Midbrain (tissue), 1 donor: ENCODE measurements at regions not wholly inside any gene's neighbourhood (a gene's known extent, or its start where the extent isn't known, plus 50 kb on each side); places are given as distances from the start of the nearest gene placed in this dataset.

Experiments
- DNase-seq: peaks from one replicate; lab custom pipeline; 2025; lab: John Stamatoyannopoulos, UW

GRCh38 chr5:126301056-126301455, 122.2 kb upstream of the GRAMD2B start:
- DNase-seq = no peak

GRCh38 chr5:126309860-126310259, 113.3 kb upstream of the GRAMD2B start:
- DNase-seq = no peak

DNA sequence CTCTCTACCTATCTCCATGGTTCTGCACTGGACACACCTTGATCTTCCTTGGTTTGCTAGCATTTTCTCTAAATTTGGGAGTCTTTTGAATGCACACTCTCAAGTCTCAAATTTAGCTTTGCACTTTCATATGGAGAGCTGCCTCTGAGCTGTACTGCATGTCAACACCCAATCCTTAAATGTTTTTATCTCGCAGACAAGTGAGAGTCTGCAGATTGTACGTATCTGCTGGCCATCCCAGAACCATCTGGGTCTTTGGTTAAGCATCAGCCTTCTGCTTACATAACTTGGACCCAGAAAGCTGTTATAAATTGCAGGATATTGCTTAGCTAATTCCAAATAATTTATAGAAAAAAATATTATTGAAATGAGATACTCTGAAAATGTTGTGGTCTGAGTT, 111.4 kb upstream of the GRAMD2B start:
- no peak for DNase-seq

- DNase-seq = no peak
These were observed 107.9 kb upstream of the GRAMD2B start for GRCh38 chr5:126315341-126315740.

DNA sequence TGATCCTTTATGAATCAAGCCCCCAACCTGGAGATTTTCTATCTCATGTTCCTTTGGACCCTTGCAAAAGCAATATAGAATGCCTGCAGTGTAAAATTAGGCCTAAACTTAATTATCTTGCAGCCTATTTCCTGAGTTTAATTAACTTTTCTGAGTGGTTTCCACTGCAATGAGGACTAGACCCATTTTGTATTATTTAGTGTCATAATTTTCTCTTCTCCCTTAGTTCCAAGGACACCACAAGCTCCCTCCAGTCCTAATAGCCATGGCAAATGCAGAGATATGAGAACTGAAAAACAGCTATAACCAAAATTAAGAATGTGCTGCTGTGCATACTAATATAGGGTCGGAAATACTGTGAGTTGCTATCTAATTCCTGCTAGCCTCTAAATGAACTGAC, 90.9 kb upstream of the GRAMD2B start:
- no peak for DNase-seq

GRCh38 chr5:126334760-126335159, 88.4 kb upstream of the GRAMD2B start:
- DNase-seq = no peak

- DNase-seq = no peak
These were observed 87.3 kb upstream of the GRAMD2B start for GRCh38 chr5:126335886-126336285.

DNA sequence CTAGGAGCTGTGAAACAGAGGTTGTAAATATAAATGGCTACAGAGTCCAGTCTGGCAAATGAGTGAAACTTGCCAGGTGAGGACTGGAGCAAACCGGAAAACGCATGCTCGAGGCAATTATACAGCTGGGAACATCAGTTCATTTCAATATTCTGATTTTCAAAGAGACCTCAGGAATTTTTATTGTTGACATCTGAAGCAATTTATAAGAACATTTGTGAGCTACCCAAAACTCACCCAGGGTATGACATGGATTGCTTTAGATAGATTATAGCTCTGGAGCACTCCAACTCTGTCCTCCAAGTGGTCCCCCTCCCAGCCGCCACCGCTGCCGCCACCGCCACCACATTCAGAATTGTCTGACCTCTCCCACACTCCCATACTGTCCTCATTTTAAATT, 84.6 kb upstream of the GRAMD2B start:
- DNase-seq = no peak

DNA sequence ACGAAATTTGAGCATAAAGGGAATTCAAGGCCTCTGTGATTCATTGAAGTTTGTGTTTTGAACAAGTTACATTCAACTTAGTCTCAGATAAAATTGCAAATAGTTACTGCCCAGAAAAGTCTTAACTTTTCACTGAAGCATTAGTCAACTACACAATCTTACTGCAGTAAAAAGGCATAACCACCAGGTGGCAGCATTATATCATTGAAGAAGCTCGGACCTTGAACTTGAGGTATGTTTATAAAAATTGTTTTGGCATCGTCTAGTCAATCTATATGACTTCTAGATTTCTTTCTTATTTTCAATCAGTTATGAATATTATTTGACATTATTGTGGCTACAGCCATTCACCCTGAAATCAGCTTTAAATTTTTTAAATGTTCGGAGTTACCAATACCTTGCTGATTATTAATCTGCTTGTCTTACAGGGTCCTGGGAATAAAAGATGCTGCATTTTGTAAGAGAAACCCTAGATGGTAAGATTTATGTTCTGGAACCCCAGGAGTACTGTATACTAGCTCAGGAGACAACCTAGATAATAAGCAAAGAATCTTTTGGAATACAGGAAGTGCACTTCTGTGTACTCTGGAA, 83.9 kb upstream of the GRAMD2B start:
- peak; percentile 66 for DNase-seq

- no peak for DNase-seq
These were observed 81.1 kb upstream of the GRAMD2B start for GRCh38 chr5:126341906-126342630.

DNA sequence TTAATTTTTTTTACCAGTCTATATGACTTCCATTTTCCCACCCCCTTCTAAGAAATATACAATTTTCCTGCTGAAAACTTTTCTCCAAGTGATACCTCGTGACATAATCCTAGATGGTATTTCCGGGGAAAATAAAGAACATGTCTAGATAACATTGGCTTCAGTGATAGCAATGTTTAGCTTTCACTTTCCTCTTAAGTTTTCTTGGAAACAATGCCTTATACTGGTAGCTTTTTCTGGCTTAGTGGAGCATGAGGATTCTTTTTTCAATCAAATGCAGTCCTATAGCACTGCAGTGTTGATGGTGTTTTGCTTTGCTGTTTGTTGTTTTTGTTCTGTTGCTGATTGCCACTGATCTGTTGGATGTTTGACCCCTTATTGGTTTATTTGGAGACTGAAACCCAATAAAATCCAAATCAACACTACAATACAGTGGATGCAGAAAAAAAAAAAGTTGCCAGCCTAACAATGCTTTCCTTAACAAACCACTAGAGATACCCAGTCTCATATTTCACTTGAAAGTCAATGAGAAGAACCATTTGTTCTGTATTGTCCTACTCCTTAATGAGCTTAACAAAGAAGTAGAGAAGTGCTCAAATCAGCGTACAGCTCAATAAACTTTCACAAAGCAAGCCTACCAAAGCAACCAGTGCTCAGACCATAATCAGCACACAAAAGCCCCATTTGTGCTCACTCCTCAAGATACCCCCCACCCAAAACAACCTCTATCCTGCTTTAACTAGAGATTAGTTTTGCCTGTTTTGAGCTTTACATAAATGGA, 74.2 kb upstream of the GRAMD2B start:
- DNase-seq = no peak

- no peak for DNase-seq
These were observed 72.1 kb upstream of the GRAMD2B start for GRCh38 chr5:126351153-126351552.

GRCh38 chr5:126354012-126354857, 69.0 kb upstream of the GRAMD2B start:
- DNase-seq = peak; percentile 69

- no peak for DNase-seq
These were observed 68.1 kb upstream of the GRAMD2B start for GRCh38 chr5:126354858-126355731.

GRCh38 chr5:126355940-126356339, 67.3 kb upstream of the GRAMD2B start:
- DNase-seq = no peak

- no peak for DNase-seq
These were observed 65.4 kb upstream of the GRAMD2B start for GRCh38 chr5:126357585-126358342.

GRCh38 chr5:126358525-126358924, 64.7 kb upstream of the GRAMD2B start:
- DNase-seq = no peak

DNA sequence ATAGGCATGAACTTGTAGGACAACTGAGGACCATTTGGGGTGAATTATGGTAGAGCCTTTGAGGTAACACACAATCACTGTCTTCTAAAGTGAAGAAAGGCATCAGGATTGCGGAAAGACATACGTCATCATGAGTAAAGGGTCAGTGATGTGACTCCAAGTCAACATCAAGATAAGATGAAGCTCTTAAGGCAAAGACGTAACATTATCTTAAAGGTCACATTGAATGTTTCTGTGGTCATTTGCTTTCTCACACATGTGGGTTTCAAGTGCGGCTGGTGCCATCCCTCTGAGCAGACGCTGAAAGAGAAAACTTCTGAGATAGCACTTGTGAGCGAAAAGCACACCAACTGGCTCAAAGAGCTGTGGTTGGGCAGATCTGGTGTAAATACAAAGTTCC, 63.3 kb upstream of the GRAMD2B start:
- DNase-seq = no peak

DNA sequence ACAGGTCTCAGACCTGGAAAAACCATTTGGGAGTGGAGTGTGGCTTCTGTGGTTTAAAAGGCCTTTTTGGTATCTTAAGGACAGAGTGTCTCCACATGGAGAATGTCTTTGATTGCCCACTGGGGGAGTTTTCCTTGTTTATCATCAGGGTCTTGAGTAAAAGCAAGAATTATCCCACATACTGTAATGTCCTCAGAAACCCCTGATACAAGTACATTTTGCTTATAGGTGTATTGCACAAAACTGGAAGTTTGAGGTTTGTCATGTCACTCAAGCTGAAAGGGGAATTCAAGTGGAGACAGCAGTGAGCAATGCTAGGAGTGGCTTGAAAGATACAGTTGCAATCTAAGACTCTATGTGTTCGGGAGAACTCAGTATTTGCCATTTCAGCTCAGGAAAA, 62.7 kb upstream of the GRAMD2B start:
- DNase-seq = no peak

GRCh38 chr5:126363658-126364057, 59.6 kb upstream of the GRAMD2B start:
- DNase-seq = no peak
